ENCODE measurements at regions not wholly inside any gene's neighbourhood (a gene's known extent, or its start where the extent isn't known, plus 50 kb on each side); places are given as distances from the start of the nearest gene placed in this dataset.

DNA sequence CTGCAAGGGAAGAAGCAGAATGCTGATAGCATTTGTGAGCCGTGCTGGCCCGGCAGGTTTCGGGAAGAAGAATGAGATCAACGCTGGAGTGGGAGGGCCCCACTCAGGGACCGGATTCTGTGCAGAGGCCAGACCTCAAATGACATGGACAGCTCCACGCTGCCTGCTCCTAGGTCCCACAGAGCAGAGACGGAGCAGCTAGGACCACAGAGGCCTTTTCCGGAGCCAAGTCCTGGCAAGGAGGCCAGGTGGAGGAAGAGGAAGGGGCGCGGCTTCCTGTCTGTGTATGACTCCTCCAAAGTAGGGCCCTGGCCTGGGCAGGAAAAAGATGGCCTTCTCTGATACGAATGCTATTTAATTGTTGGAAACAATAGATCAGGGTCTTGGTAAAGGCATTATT is 139.9 kb downstream of the LRRC30 start:
- Histone ChIP-seq H3K27ac (ENCODE audit: low read depth in 1 of 2, low read length in 2 of 2) (no peak overlapping the region), H3K4me3 (ENCODE audit: low read length) (no peak overlapping the region), H3K9me3 (ENCODE audit: control insufficient read depth in 1 of 2, insufficient read depth in 1 of 2, low read length in 2 of 2) (peaks cover 0 to 34% of the 10 kb centered on the region in 2 experiments), H3K4me1 (ENCODE audit: insufficient read depth, low read length) (no peaks in the 10 kb centered on the region), H3K27me3 (ENCODE audit: control insufficient read depth in 1 of 2, insufficient read depth in 2 of 2, low read length in 2 of 2) (peaks cover 0 to 3% of the 10 kb centered on the region in 2 experiments), H3K36me3 (ENCODE audit: insufficient read depth, low read length) (no peaks in the 10 kb centered on the region)
- DNase-seq (no peak), ATAC-seq (ENCODE audit: poor library complexity) (no peak)
- H3K27ac Mint-ChIP-seq, result no peak overlapping the region
- TF ChIP-seq, protein P1, sequence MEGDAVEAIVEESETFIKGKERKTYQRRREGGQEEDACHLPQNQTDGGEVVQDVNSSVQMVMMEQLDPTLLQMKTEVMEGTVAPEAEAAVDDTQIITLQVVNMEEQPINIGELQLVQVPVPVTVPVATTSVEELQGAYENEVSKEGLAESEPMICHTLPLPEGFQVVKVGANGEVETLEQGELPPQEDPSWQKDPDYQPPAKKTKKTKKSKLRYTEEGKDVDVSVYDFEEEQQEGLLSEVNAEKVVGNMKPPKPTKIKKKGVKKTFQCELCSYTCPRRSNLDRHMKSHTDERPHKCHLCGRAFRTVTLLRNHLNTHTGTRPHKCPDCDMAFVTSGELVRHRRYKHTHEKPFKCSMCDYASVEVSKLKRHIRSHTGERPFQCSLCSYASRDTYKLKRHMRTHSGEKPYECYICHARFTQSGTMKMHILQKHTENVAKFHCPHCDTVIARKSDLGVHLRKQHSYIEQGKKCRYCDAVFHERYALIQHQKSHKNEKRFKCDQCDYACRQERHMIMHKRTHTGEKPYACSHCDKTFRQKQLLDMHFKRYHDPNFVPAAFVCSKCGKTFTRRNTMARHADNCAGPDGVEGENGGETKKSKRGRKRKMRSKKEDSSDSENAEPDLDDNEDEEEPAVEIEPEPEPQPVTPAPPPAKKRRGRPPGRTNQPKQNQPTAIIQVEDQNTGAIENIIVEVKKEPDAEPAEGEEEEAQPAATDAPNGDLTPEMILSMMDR (IDR thresholded peaks at IDR 0.05), result no peak
- peaks cover 8% of the 10 kb centered on the region for H3K27me3 Mint-ChIP-seq
- intact Hi-C loops (cut with DNase I, micrococcal nuclease), result no loop called here
- H3K4me1 Mint-ChIP-seq (ENCODE audit: low read depth), result no peaks in the 10 kb centered on the region
- H3K36me3 Mint-ChIP-seq (ENCODE audit: low read depth), result no peaks in the 10 kb centered on the region
- H3K4me3 Mint-ChIP-seq, result no peak overlapping the region
- ChIA-PET POLR2A (no interaction called here), CTCF (no interaction called here)
- H3K9me3 Mint-ChIP-seq, result peaks cover 4% of the 10 kb centered on the region

DNA sequence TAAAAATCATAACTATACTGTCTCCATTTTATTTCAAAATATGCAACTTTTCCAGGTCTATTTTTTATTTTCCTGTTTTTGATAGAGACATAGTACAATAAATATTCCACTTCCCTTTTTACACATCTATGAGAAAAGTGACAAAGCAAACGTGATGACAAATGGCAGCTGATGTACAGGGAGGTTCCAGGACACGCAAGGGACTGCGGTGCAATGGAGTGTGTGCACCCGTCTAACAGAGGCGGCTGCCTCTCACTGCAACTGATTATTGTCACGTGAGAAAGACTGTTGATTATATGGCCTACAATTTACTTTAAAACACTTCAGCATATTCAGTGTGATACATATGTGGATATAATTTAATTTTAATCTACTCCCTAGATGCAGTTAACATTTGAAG is 142.6 kb downstream of the LRRC30 start:
- Mint-ChIP-seq H3K27me3 (no peaks in the 10 kb centered on the region), H3K9me3 (peaks cover 4% of the 10 kb centered on the region), H3K36me3 (ENCODE audit: low read depth) (no peaks in the 10 kb centered on the region), H3K27ac (no peak overlapping the region), H3K4me1 (ENCODE audit: low read depth) (no peaks in the 10 kb centered on the region), H3K4me3 (no peak overlapping the region)
- ChIA-PET CTCF (no interaction called here), POLR2A (no interaction called here)
- Histone ChIP-seq H3K27me3 (ENCODE audit: control insufficient read depth in 1 of 2, insufficient read depth in 2 of 2, low read length in 2 of 2) (no peaks in the 10 kb centered on the region), H3K4me1 (ENCODE audit: insufficient read depth, low read length) (no peaks in the 10 kb centered on the region), H3K4me3 (ENCODE audit: low read length) (no peak overlapping the region), H3K9me3 (ENCODE audit: control insufficient read depth in 1 of 2, insufficient read depth in 1 of 2, low read length in 2 of 2) (peaks cover 10 to 28% of the 10 kb centered on the region in 2 experiments), H3K27ac (ENCODE audit: low read depth in 1 of 2, low read length in 2 of 2) (no peak overlapping the region), H3K36me3 (ENCODE audit: insufficient read depth, low read length) (no peaks in the 10 kb centered on the region)
- TF ChIP-seq, protein P1 (IDR thresholded peaks at IDR 0.05), result no peak
- ATAC-seq (ENCODE audit: poor library complexity) (no peak), DNase-seq (no peak)
- intact Hi-C loops (cut with DNase I, micrococcal nuclease), result no loop called here

- H3K9me3 ChIP-seq (ENCODE audit: control insufficient read depth in 1 of 2, insufficient read depth in 1 of 2, low read length in 2 of 2), result peaks cover 10 to 23% of the 10 kb centered on the region in 2 experiments
- peaks cover 0 to 2% of the 10 kb centered on the region in 2 experiments for H3K27me3 ChIP-seq (ENCODE audit: control insufficient read depth in 1 of 2, insufficient read depth in 2 of 2, low read length in 2 of 2)
- Mint-ChIP-seq H3K9me3 (peaks cover 2% of the 10 kb centered on the region), H3K4me1 (ENCODE audit: low read depth) (no peaks in the 10 kb centered on the region), H3K27me3 (no peaks in the 10 kb centered on the region), H3K27ac (no peak overlapping the region), H3K36me3 (ENCODE audit: low read depth) (no peaks in the 10 kb centered on the region), H3K4me3 (no peak overlapping the region)
- ATAC-seq (ENCODE audit: poor library complexity), result no peak
- CTCF ChIA-PET, result no interaction called here
- POLR2A ChIA-PET, result no interaction called here
- H3K4me1 ChIP-seq (ENCODE audit: insufficient read depth, low read length), result no peaks in the 10 kb centered on the region
- H3K27ac ChIP-seq (ENCODE audit: low read depth in 1 of 2, low read length in 2 of 2), result no peak overlapping the region
- TF ChIP-seq, protein P1 (IDR thresholded peaks at IDR 0.05), result no peak
- no peak for DNase-seq
- intact Hi-C loops (cut with DNase I, micrococcal nuclease), result no loop called here
- H3K4me3 ChIP-seq (ENCODE audit: low read length), result no peak overlapping the region
- H3K36me3 ChIP-seq (ENCODE audit: insufficient read depth, low read length), result no peaks in the 10 kb centered on the region
These were observed 150.4 kb downstream of the LRRC30 start for GRCh38 chr18:7381307-7381706.

Measured in CD4-positive, alpha-beta T cell (primary cell).